ENCODE measurements at regions not wholly inside any gene's neighbourhood (a gene's known extent, or its start where the extent isn't known, plus 50 kb on each side); places are given as distances from the start of the nearest gene placed in this dataset.

GRCh38 chr3:35216501-35217266 is 422.6 kb upstream of the ARPP21 start:
- no peaks in the 10 kb centered on the region for H3K27me3 ChIP-seq
- no peaks in the 10 kb centered on the region for H3K36me3 ChIP-seq
- DNase-seq = no peak
- no peaks in the 10 kb centered on the region for H3K9me3 ChIP-seq
- H3K4me3 ChIP-seq (ENCODE audit: low read depth, low read length) = no peak overlapping the region
- no peaks in the 10 kb centered on the region for H3K4me1 ChIP-seq
- TF ChIP-seq CTCF (IDR thresholded peaks at IDR 0.05; ENCODE audit: low read depth, low read length) = no peak

- no peak overlapping the region for H3K4me3 ChIP-seq (ENCODE audit: low read depth, low read length)
- no peak for TF ChIP-seq CTCF (IDR thresholded peaks at IDR 0.05; ENCODE audit: low read depth, low read length)
- no peaks in the 10 kb centered on the region for H3K4me1 ChIP-seq
- no peaks in the 10 kb centered on the region for H3K9me3 ChIP-seq
- H3K27me3 ChIP-seq = no peaks in the 10 kb centered on the region
- H3K36me3 ChIP-seq = no peaks in the 10 kb centered on the region
- DNase-seq = no peak
Measured at GRCh38 chr3:35223632-35224394, 415.5 kb upstream of the ARPP21 start.

GRCh38 chr3:35224565-35225295 is 414.6 kb upstream of the ARPP21 start:
- no peak for TF ChIP-seq CTCF (IDR thresholded peaks at IDR 0.05; ENCODE audit: low read depth, low read length)

GRCh38 chr3:35241236-35241635 is 398.1 kb upstream of the ARPP21 start:
- Histone ChIP-seq H3K4me3 (ENCODE audit: low read depth, low read length) (no peak overlapping the region), H3K27me3 (no peaks in the 10 kb centered on the region), H3K36me3 (no peaks in the 10 kb centered on the region), H3K4me1 (no peaks in the 10 kb centered on the region), H3K9me3 (no peaks in the 10 kb centered on the region)
- no peak for DNase-seq
- TF ChIP-seq CTCF (IDR thresholded peaks at IDR 0.05; ENCODE audit: low read depth, low read length) = no peak

More at GRCh38 chr3:35224565-35225295, 414.6 kb upstream of the ARPP21 start:
- Histone ChIP-seq H3K4me1 (no peaks in the 10 kb centered on the region), H3K27me3 (no peaks in the 10 kb centered on the region), H3K36me3 (no peaks in the 10 kb centered on the region), H3K4me3 (ENCODE audit: low read depth, low read length) (no peak overlapping the region), H3K9me3 (no peaks in the 10 kb centered on the region)
- no peak for DNase-seq

- H3K4me3 ChIP-seq (ENCODE audit: low read depth, low read length) = no peak overlapping the region
- DNase-seq = no peak
- H3K27me3 ChIP-seq = no peaks in the 10 kb centered on the region
- TF ChIP-seq CTCF (IDR thresholded peaks at IDR 0.05; ENCODE audit: low read depth, low read length) = no peak
- no peaks in the 10 kb centered on the region for H3K36me3 ChIP-seq
- no peaks in the 10 kb centered on the region for H3K4me1 ChIP-seq
- no peaks in the 10 kb centered on the region for H3K9me3 ChIP-seq
Measured at GRCh38 chr3:35254917-35255316, 384.4 kb upstream of the ARPP21 start.

Data from BE2C (cell line).